Brain microvascular endothelial cell (primary cell): ENCODE measurements at regions not wholly inside any gene's neighbourhood (a gene's known extent, or its start where the extent isn't known, plus 50 kb on each side); places are given as distances from the start of the nearest gene placed in this dataset.

Source experiments
- DNase-seq: peaks from one replicate; pipeline ENCODE4 v3.0.0-alpha.2; 2020
- H3K27ac ChIP-seq: fragments of 250-450 bp; sonication (Bioruptor Pico); 2 replicates; pipeline ENCODE4 v1.5.1; 2020; ENCODE audit warnings: mild to moderate bottlenecking, moderate library complexity
- H3K27me3 ChIP-seq: fragments of 250-450 bp; sonication (Bioruptor Pico); replicated peaks from 2 replicates; pipeline ENCODE4 v1.5.1; 2020; ENCODE audit warnings: mild to moderate bottlenecking
- H3K36me3 ChIP-seq: fragments of 250-450 bp; sonication (Bioruptor Pico); replicated peaks from 2 replicates; pipeline ENCODE4 v1.5.1; 2020; ENCODE audit warnings: mild to moderate bottlenecking
- H3K4me3 ChIP-seq: 2 replicates; pipeline ENCODE4 v1.5.1; 2011; ENCODE audit warnings: low read depth, mild to moderate bottlenecking, control low read depth, low read length, moderate library complexity
- CTCF ChIP-seq: IDR thresholded peaks from 2 replicates; pipeline ENCODE4 v1.5.1; 2011; ENCODE audit warnings: low read depth, mild to moderate bottlenecking, moderate library complexity, low read length, control low read depth, inconsistent platforms; ENCODE audit errors: missing control alignments
- in situ Hi-C: cut with HindIII; loops from 2 replicates; pipeline ENCODE4 v1.10.0; 2017; ENCODE audit warnings: low sequenced_read_pairs, low pct_ligation_motif_present

GRCh38 chr5:38168029-38168428 lies 90.3 kb upstream of the EGFLAM start:
- no peaks in the 10 kb centered on the region for H3K36me3 ChIP-seq
- in situ Hi-C loops = no loop called here
- no peak overlapping the region for H3K27ac ChIP-seq
- no peak overlapping the region for H3K4me3 ChIP-seq
- DNase-seq = no peak
- H3K27me3 ChIP-seq = no peaks in the 10 kb centered on the region
- no peak for TF ChIP-seq CTCF

- no peak for TF ChIP-seq CTCF
- no peak for DNase-seq
- Histone ChIP-seq H3K27me3 (no peaks in the 10 kb centered on the region), H3K36me3 (no peaks in the 10 kb centered on the region), H3K27ac (no peak overlapping the region), H3K4me3 (no peak overlapping the region)
- in situ Hi-C loops = no loop called here
These were observed 90.8 kb upstream of the EGFLAM start for GRCh38 chr5:38167562-38167996.

GRCh38 chr5:38166832-38167231 lies 91.5 kb upstream of the EGFLAM start:
- H3K27ac ChIP-seq = no peak overlapping the region
- no peak overlapping the region for H3K4me3 ChIP-seq
- TF ChIP-seq CTCF = no peak
- no peaks in the 10 kb centered on the region for H3K36me3 ChIP-seq
- in situ Hi-C loops = no loop called here
- no peak for DNase-seq
- no peaks in the 10 kb centered on the region for H3K27me3 ChIP-seq

GRCh38 chr5:38165435-38165834 lies 92.9 kb upstream of the EGFLAM start:
- no peak for TF ChIP-seq CTCF
- H3K36me3 ChIP-seq = no peaks in the 10 kb centered on the region
- in situ Hi-C loops = no loop called here
- DNase-seq = no peak
- no peak overlapping the region for H3K4me3 ChIP-seq
- H3K27ac ChIP-seq = no peak overlapping the region
- H3K27me3 ChIP-seq = no peaks in the 10 kb centered on the region

- H3K27ac ChIP-seq = no peak overlapping the region
- H3K36me3 ChIP-seq = no peaks in the 10 kb centered on the region
- no peak for TF ChIP-seq CTCF
- H3K4me3 ChIP-seq = no peak overlapping the region
- in situ Hi-C loops = no loop called here
- no peaks in the 10 kb centered on the region for H3K27me3 ChIP-seq
- no peak for DNase-seq
These were observed 93.5 kb upstream of the EGFLAM start for GRCh38 chr5:38164776-38165399.

GRCh38 chr5:38163636-38164237 lies 94.6 kb upstream of the EGFLAM start:
- no peak for TF ChIP-seq CTCF
- Histone ChIP-seq H3K27ac (no peak overlapping the region), H3K36me3 (no peaks in the 10 kb centered on the region), H3K27me3 (no peaks in the 10 kb centered on the region), H3K4me3 (no peak overlapping the region)
- no peak for DNase-seq
- in situ Hi-C loops = no loop called here
